Colonic mucosa (tissue), 4 donors: ENCODE measurements at regions not wholly inside any gene's neighbourhood (a gene's known extent, or its start where the extent isn't known, plus 50 kb on each side); places are given as distances from the start of the nearest gene placed in this dataset.

ENCODE experiments used
- DNase-seq: peaks from one replicate; pipeline ENCODE4 v3.0.0-alpha.2; 2020
- H3K27ac ChIP-seq: fragments of 200-600 bp; one replicate; pipeline ENCODE4 v1.8.0; 2021
- H3K27me3 ChIP-seq: fragments of 200-600 bp; one replicate; pipeline ENCODE4 v1.8.0; 2021
- H3K36me3 ChIP-seq: fragments of 200-600 bp; one replicate; pipeline ENCODE4 v1.8.0; 2021
- H3K4me1 ChIP-seq: fragments of 200-600 bp; one replicate; pipeline ENCODE4 v1.8.0; 2021; ENCODE audit warnings: mild to moderate bottlenecking
- H3K4me3 ChIP-seq: fragments of 200-600 bp; one replicate; pipeline ENCODE4 v1.8.0; 2021
- H3K9ac ChIP-seq, 2 donors: one replicate each; pipeline ENCODE4 v1.7.0; 2013; ENCODE audit warnings: control low read depth in 2 of 2, low read depth in 2 of 2, low read length in 2 of 2
- H3K9me3 ChIP-seq: fragments of 200-600 bp; one replicate; pipeline ENCODE4 v1.8.0; 2021
- CTCF ChIP-seq: fragments of 200-600 bp; IDR thresholded peaks from one replicate; pipeline ENCODE4 v1.8.0; 2022; ENCODE audit warnings: antibody characterized with exemption, mild to moderate bottlenecking
- intact Hi-C: fragments of 100-400 bp; cut with DNase I; formaldehyde crosslinking; loops from one replicate; pipeline ENCODE4 v1.14.1; 2022
- donor health status: healthy.
- donor health status: DM: no; HTN: no; CAD: no.
- donor health status: DM: no; HTN: no; CAD: no.

- Histone ChIP-seq H3K4me1 (no peaks in the 10 kb centered on the region), H3K27me3 (no peaks in the 10 kb centered on the region), H3K9me3 (no peaks in the 10 kb centered on the region), H3K27ac (no peak overlapping the region), H3K36me3 (no peaks in the 10 kb centered on the region), H3K4me3 (no peak overlapping the region), H3K9ac (no peak overlapping the region)
- DNase-seq: no peak
- intact Hi-C loops: no loop called here
- TF ChIP-seq CTCF: no peak
Observed at GRCh38 chr6:97865612-97866011, 582.6 kb upstream of the MMS22L start.

- Histone ChIP-seq H3K9ac (no peak overlapping the region), H3K27me3 (no peaks in the 10 kb centered on the region)
- intact Hi-C loops: no loop called here
Observed at GRCh38 chr6:97866616-97867015, 583.6 kb upstream of the MMS22L start.

GRCh38 chr6:97867177-97867576 lies 584.2 kb upstream of the MMS22L start:
- TF ChIP-seq CTCF: no peak
- no peak for DNase-seq
- no peak overlapping the region for H3K9ac ChIP-seq
- H3K4me3 ChIP-seq: no peak overlapping the region
- no peaks in the 10 kb centered on the region for H3K27me3 ChIP-seq
- H3K36me3 ChIP-seq: no peaks in the 10 kb centered on the region
- no peaks in the 10 kb centered on the region for H3K4me1 ChIP-seq
- no peaks in the 10 kb centered on the region for H3K9me3 ChIP-seq
- H3K27ac ChIP-seq: no peak overlapping the region
- intact Hi-C loops: no loop called here

More at GRCh38 chr6:97866616-97867015, 583.6 kb upstream of the MMS22L start:
- no peak for TF ChIP-seq CTCF
- Histone ChIP-seq H3K4me1 (no peaks in the 10 kb centered on the region), H3K4me3 (no peak overlapping the region), H3K9me3 (no peaks in the 10 kb centered on the region), H3K36me3 (no peaks in the 10 kb centered on the region), H3K27ac (no peak overlapping the region)
- no peak for DNase-seq

- Histone ChIP-seq H3K27ac (no peak overlapping the region), H3K9me3 (no peaks in the 10 kb centered on the region), H3K27me3 (no peaks in the 10 kb centered on the region), H3K9ac (no peak overlapping the region), H3K4me3 (no peak overlapping the region), H3K36me3 (no peaks in the 10 kb centered on the region), H3K4me1 (no peaks in the 10 kb centered on the region)
- DNase-seq: no peak
- intact Hi-C loops: no loop called here
- no peak for TF ChIP-seq CTCF
Observed at GRCh38 chr6:97870273-97870672, 587.3 kb upstream of the MMS22L start.

GRCh38 chr6:97876711-97877110 lies 593.7 kb upstream of the MMS22L start:
- Histone ChIP-seq H3K27ac (no peak overlapping the region), H3K27me3 (no peaks in the 10 kb centered on the region), H3K9me3 (no peaks in the 10 kb centered on the region), H3K9ac (no peak overlapping the region), H3K36me3 (no peaks in the 10 kb centered on the region), H3K4me3 (no peak overlapping the region), H3K4me1 (no peaks in the 10 kb centered on the region)
- TF ChIP-seq CTCF: no peak
- DNase-seq: no peak
- intact Hi-C loops: no loop called here

- no peaks in the 10 kb centered on the region for H3K27me3 ChIP-seq
- H3K9ac ChIP-seq: no peak overlapping the region
- intact Hi-C loops: no loop called here
- DNase-seq: no peak
- no peaks in the 10 kb centered on the region for H3K4me1 ChIP-seq
- no peaks in the 10 kb centered on the region for H3K9me3 ChIP-seq
- no peaks in the 10 kb centered on the region for H3K36me3 ChIP-seq
- H3K27ac ChIP-seq: no peak overlapping the region
- H3K4me3 ChIP-seq: no peak overlapping the region
- no peak for TF ChIP-seq CTCF
Observed at GRCh38 chr6:97882755-97883154, 599.7 kb upstream of the MMS22L start.
